Iris pigment epithelial cell (primary cell): ENCODE measurements at regions not wholly inside any gene's neighbourhood (a gene's known extent, or its start where the extent isn't known, plus 50 kb on each side); places are given as distances from the start of the nearest gene placed in this dataset.

Experiments used
- DNase-seq: peaks from one replicate; pipeline ENCODE4 v3.0.0-alpha.2; 2011; ENCODE audit warnings: low read depth

DNA sequence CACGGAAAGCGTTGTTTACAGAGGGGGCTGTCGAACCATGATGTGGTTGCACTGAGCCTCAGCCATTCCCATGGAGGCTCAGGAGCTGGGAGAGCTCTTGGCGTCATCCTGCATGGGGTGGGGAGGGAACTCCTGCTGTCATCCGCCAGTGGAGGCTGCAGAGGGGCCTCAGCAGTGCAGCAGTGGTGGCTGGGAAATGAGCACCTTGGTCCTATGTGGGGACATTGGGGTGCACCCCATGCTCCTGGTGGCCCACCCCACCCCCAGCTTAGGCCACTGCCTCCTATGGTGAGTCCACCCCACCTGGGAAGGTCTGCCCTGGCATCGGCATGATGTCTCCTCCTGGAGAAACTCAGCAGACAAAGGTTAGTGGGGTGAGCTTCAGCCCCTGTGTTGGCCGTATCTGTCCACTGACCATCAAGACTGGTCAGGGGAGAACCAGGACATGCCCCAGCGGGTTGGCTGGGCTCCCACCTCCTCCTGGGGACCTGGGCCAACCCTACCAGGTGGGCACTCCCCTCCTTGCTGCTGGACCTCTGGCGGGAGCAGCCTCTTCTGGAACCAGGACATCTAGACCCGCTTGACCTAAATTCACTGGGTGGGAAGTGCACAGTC is 67.8 kb upstream of the HDAC4 start:
- no peak for DNase-seq

DNA sequence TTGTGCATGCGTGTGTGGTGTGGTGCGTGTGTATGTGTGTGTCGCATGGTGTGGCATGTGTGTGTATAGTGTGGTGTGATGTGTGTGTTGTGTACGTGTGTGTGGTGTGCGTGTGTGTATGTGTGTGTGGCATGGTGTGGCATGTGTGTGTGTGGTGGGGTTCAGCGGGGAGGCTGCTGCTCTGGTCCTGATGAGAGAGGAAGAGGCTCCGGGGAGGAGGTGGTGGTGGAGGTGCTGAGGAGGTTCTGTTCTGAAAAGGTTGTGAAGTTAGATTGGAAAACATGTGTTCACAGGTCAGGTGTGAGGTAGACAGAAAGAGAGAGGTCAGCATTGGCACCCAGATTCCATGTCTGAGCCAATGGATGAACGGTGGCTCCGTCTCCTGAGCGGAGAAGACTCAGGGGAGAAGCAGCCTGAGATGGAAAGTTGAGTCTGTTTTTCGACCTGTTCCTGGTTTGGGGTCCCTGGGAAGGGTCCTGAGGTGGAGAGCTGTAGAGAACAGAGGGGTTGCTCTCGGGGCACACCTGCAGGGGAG is 67.2 kb upstream of the HDAC4 start:
- no peak for DNase-seq

DNA sequence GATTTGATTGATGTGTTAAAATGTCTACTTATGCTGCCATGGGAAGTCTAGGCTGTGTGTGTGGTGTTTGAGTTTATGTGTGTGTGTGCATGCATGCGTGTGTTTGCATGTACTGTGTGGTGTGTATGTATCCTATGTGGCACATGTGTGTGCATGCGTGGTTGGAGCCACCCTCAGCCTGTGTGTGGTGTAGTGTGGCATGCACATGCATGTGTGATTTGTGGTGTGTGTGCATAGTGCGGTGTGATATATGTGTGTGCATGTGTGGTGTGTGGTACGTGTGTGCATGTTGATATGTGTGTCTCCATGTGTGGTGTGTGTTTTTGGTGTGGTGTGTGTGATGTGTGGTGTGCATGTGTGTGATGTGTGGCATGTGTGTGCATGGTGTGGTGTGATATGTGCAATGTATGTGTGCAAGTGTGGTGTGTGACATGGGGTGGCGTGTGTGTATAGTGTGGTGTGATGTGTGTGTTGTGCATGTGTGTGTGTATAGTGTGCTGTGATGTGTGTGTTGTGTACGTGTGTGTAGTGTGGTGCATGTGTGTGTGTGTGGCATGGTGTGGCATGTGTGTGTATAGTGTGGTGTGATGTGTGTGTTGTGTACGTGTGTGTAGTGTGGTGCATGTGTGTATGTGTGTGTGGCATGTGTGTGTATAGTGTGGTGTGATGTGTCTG is 66.6 kb upstream of the HDAC4 start:
- DNase-seq = no peak

GRCh38 chr2:239466755-239467271 is 66.0 kb upstream of the HDAC4 start:
- DNase-seq = no peak

GRCh38 chr2:239466061-239466754 is 65.4 kb upstream of the HDAC4 start:
- DNase-seq = no peak

GRCh38 chr2:239465017-239466001 is 64.5 kb upstream of the HDAC4 start:
- no peak for DNase-seq

- no peak for DNase-seq
Observed at GRCh38 chr2:239464166-239465016, 63.6 kb upstream of the HDAC4 start.

GRCh38 chr2:239463541-239464165 is 62.8 kb upstream of the HDAC4 start:
- DNase-seq = no peak

DNA sequence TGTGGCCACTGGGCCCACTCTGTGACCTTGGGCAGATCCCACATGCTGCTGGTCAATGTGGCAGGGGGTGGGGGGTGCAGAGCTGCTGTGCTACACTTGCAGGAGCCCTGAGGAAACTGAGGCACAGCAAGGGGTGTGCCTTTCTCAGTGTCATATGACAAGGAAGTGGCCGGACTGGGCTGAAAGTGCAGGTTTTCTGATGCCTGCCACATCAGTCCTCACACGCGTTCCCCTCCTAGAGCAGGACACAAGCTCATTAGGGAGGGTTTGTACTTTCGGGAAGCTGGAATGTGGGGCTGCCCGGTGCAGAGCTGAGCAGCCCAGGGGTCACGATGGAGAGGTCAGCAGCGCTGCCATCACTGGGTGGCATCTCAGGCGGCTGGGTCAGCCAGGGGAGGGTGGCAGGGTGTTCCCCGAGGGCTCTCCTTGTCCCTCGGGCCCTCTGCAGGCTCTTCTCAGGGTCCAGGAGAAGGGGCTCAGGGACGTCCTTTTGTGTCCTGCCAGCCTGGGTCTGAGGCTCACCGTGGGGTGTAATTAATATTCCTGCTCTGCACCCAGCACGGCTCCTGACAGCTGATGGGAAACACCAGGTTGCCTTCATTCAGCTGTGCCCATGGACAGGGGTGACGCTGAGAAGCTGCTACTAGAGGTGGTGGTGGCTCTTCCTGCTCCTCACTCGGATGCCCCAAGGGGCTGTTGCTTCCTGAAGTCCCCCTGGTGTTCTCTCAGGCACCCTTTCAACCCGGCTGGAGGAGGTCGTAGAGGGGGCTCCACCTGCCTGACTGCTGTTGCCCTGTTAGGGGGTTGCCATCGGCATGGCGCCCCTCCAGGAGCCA is 62.1 kb upstream of the HDAC4 start:
- no peak for DNase-seq

DNA sequence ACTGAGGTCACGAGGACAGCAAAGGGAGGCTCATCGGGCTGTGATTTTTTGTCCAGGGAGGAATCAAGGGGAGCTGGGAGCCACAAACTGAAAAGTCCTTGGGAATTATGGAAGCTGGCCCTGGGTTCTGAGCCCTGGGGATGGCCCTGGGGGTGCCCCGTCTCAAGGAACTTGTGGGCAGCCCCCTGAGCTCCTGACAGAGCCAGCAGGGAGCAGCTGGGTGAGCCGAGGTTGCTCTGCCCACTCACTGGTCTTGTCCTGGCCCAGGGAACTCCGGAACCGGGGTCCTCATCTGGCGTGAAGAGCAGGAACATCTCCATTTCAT is 61.3 kb upstream of the HDAC4 start:
- DNase-seq = no peak

GRCh38 chr2:239461291-239462190 is 60.7 kb upstream of the HDAC4 start:
- DNase-seq = no peak

DNA sequence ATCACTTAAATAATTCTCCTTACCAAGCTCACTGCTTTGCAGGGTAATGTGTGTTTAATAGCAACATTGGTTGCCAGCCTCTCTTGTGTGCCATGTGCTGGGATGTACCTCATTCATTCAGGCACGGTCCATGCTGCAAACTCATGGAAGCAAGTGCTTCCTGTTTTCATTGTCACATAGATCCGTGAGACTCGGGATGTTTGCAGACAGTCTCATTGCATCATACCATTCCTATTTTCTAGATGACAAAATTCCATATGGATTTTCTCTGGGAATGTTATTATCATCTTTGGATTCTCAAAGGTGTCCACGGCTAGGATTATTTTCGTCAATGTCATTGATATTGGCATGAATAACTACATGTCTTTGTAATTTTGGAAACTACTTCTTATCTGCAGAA is 60.0 kb upstream of the HDAC4 start:
- DNase-seq = no peak

DNA sequence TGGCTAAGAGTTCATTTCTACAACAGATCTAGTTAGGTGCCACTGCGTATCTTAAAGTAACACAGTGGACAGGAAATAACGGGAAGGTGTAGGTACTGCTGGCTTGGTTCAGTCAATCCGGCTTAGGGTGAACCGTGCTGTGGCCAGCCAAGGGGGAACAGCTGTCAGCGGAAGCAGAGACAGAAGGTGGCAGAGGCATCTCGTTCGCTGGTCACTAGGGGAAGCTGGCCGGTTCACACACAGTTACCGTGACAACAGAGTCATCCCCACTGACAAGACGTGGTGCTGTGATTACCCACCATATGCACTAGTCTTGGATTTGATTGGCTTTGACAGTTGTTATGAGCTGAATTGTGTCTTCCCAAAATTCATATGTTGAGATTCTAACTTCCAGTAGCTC is 58.8 kb upstream of the HDAC4 start:
- no peak for DNase-seq

DNA sequence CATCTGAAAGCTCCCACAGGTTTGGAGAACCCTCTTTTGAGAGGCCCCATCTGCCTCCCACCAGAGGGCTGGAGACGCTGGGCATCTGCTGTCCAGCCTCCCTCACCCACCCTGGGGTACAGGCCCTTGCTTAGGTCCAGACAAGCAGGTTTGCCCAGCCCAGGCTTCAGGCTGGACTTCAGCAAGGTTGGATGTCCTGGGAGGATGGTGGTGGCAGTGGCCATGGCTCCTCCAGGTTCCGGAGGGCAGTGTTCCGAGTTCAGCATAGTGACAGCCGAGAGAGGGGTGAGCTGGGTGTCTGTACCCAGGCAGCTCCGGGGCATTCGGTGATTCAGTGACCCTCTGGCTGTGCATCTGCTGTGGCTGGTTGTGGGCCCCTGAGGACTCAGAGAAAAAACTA is 58.2 kb upstream of the HDAC4 start:
- DNase-seq = no peak

DNA sequence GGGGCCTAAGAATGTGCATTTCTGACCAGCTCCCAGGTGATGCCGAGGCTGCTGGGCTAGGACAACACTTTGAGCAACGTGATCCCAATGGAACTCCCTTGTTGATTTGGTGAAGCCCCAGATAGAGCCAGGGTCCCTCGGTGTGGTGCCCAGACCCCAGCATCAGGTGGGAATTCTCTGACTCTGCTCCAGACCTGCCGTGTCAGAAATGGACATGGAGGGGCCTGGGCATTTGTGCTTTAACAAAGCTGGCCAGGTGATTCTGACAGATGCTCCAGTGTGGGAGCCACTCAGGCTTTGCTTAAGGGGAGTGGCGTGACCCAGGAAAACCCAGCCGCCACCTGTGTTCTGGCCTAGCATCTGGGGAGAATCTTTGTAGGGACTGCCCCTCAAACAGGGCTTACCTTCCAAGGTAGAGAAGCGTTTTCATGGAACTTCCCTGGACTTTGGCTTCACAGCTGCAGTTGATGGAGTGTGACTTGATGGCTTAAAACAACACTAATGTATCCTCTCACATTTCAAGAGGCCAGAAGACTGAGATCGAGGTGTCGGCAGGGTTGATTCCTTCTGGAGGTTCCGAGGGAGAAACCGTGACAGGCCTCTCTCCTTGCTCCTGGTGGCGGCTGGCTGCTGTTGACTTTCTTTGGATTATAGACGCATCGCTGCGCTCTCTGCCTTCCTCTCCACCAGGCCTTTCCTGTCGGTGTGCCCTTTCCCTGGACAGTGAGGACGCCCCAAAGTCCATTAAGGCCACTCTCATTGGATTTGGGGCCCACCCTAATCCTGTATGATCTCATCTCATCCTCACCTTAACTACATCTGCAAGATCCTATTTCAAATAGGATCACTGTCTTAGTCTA is 57.0 kb upstream of the HDAC4 start:
- DNase-seq = no peak

GRCh38 chr2:239456940-239457339 is 56.1 kb upstream of the HDAC4 start:
- no peak for DNase-seq

DNA sequence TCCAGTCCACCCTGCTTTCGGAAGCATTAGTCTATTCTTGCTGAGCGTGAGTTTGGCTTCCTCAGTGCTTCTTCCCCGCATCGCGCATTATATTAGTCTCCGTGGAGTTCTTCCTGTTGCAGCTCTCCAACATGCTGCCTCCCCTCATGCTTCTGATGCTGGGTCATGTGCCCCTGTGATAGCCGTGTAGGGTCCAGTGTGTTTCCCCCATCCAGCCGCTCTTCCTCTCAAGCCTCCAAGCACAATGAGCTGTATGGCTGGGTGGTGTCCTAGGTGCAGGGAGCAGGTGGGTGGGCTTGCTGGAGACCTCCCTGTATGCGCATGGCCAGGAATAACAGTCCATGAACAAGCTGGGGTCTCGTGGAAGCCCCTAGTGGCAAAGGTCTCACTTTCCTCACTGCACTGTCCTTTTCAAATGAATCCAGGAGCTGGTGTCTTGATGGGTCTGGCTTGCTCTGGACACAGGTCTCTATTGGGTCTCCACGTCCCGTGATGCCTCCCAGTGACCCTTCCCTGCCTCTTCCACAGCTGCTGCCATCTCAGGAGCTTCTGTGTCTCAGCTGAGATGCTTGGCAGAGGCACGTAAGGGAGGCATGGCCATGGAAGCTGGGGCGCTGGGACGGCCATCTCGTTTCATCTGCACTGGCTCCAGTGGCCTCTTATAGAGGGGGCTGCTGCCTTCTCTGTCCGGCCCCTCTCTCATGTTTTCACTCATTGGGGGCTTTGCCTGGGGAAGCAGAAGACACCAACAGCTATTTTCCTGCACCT is 54.8 kb upstream of the HDAC4 start:
- no peak for DNase-seq
